Transverse colon (tissue), 4 donors: ENCODE measurements at regions not wholly inside any gene's neighbourhood (a gene's known extent, or its start where the extent isn't known, plus 50 kb on each side); places are given as distances from the start of the nearest gene placed in this dataset.

Experiments used
- DNase-seq: peaks from one replicate; pipeline ENCODE4 v3.0.0-alpha.2; 2019
- H3K27ac ChIP-seq, 4 donors: fragments of 200-600 bp; sonication (generic); 2 replicates each; pipeline ENCODE4 v1.5.1; 2016 to 2018; ENCODE audit warnings: inconsistent platforms in 4 of 4
- H3K27me3 ChIP-seq: fragments of 200-600 bp; sonication (generic); 2 replicates; pipeline ENCODE4 v1.5.1; 2017; ENCODE audit warnings: inconsistent platforms
- H3K36me3 ChIP-seq, 4 donors: fragments of 200-600 bp; sonication (generic); 2 replicates each; pipeline ENCODE4 v1.5.1; 2017 to 2019; ENCODE audit warnings: inconsistent platforms in 4 of 4
- H3K4me1 ChIP-seq, 4 donors: fragments of 200-600 bp; sonication (generic); 2 replicates each; pipeline ENCODE4 v1.5.1; 2017 to 2020; ENCODE audit warnings: inconsistent platforms in 4 of 4
- H3K4me3 ChIP-seq, 4 donors: fragments of 200-600 bp; sonication (generic); 1 replicate in 1 of 4; 2 replicates in 3 of 4; pipeline versions ENCODE4 v1.5.1 to v1.6.1; 2017 to 2019; ENCODE audit warnings: inconsistent platforms in 4 of 4
- H3K9me3 ChIP-seq, 2 donors: fragments of 200-600 bp; sonication (generic); 2 replicates each; pipeline ENCODE4 v1.5.1; 2017 to 2019; ENCODE audit warnings: inconsistent platforms in 2 of 2
- CTCF ChIP-seq, 5 experiments: fragments of 200-600 bp in 3 of 5; fragments of 450-650 bp in 2 of 5; sonication (generic) in 3 of 5; IDR thresholded peaks; 1 replicate in 2 of 5; 2 replicates in 3 of 5; pipeline ENCODE4 v1.5.1; 2016 to 2017; ENCODE audit warnings: antibody characterized with exemption in 5 of 5, inconsistent platforms in 3 of 5, mild to moderate bottlenecking in 2 of 5, moderate library complexity in 1 of 5
- EP300 ChIP-seq: sonication (generic); formaldehyde crosslinking; IDR thresholded peaks from one replicate; pipeline ENCODE4 v1.6.1; 2017; ENCODE audit warnings: antibody characterized with exemption, low read depth
- POLR2A ChIP-seq: fragments of 450-650 bp; IDR thresholded peaks from one replicate; pipeline ENCODE4 v1.6.1; 2016; ENCODE audit warnings: antibody characterized with exemption, mild to moderate bottlenecking, moderate library complexity
- POLR2AphosphoS5 ChIP-seq, 3 donors: sonication (generic); formaldehyde crosslinking; IDR thresholded peaks; one replicate each; pipeline ENCODE4 v1.6.1; 2016; ENCODE audit warnings: antibody characterized with exemption in 3 of 3
- WGBS, 2 donors: methylation state at CpG; one replicate each; pipeline ENCODE4 v1.1.5; 2018; ENCODE audit warnings: low coverage in 1 of 2; 5-methylcytosine and 5-hydroxymethylcytosine counted together
- in situ Hi-C, 4 donors: fragments of 200-750 bp; cut with MboI; loops; one replicate each; pipeline versions ENCODE4 v1.15.0 to v1.15.1; 2017; ENCODE audit warnings: low sequenced_read_pairs in 3 of 4, low pct_ligation_motif_present in 1 of 4, low pct_unique_long_range_greater_than_20kb in 1 of 4
- intact Hi-C: fragments of 100-400 bp; cut with DNase I; formaldehyde crosslinking; loops from one replicate; pipeline ENCODE4 v1.15.1; 2023; ENCODE audit warnings: low total_unique reads

GRCh38 chr10:29112827-29113615, 175.8 kb upstream of the LYZL1 start:
- no peaks in the 10 kb centered on the region for H3K4me1 ChIP-seq
- H3K27ac ChIP-seq, result no peak overlapping the region
- no peak for DNase-seq
- intact Hi-C loops, result no loop called here
- peaks cover 2 to 8% of the 10 kb centered on the region in 2 donors for H3K9me3 ChIP-seq
- no peak for TF ChIP-seq CTCF (IDR thresholded peaks at IDR 0.05)
- no peak for TF ChIP-seq POLR2AphosphoS5 (IDR thresholded peaks at IDR 0.05)
- TF ChIP-seq EP300, result no peak
- TF ChIP-seq POLR2A, result no peak
- no peak overlapping the region for H3K4me3 ChIP-seq
- in situ Hi-C loops, result no loop called here
- no peaks in the 10 kb centered on the region for H3K36me3 ChIP-seq
- 65 to 67% methylated on average over 9 to 13 of the region's 13 CpGs for WGBS, 2 donors
- H3K27me3 ChIP-seq, result no peaks in the 10 kb centered on the region

GRCh38 chr10:29113616-29113945, 175.3 kb upstream of the LYZL1 start:
- in situ Hi-C loops, result no loop called here
- Histone ChIP-seq H3K9me3 (peaks cover 4 to 12% of the 10 kb centered on the region in 2 donors), H3K36me3 (no peaks in the 10 kb centered on the region), H3K27ac (no peak overlapping the region), H3K4me1 (no peaks in the 10 kb centered on the region), H3K27me3 (no peaks in the 10 kb centered on the region), H3K4me3 (no peak overlapping the region)
- intact Hi-C loops, result no loop called here
- WGBS, 2 donors, result 0 to 74% methylated on average over 1 to 8 of the region's 8 CpGs
- TF ChIP-seq CTCF (IDR thresholded peaks at IDR 0.05), result no peak
- TF ChIP-seq POLR2A, result no peak
- no peak for TF ChIP-seq POLR2AphosphoS5 (IDR thresholded peaks at IDR 0.05)
- no peak for TF ChIP-seq EP300
- no peak for DNase-seq

- intact Hi-C loops (no loop called here), in situ Hi-C loops (no loop called here)
- DNase-seq, result no peak
- Histone ChIP-seq H3K4me3 (no peak overlapping the region), H3K36me3 (no peaks in the 10 kb centered on the region), H3K27me3 (no peaks in the 10 kb centered on the region), H3K4me1 (no peaks in the 10 kb centered on the region), H3K27ac (no peak overlapping the region), H3K9me3 (peaks cover 4 to 12% of the 10 kb centered on the region in 2 donors)
- TF ChIP-seq EP300 (no peak), POLR2A (no peak), CTCF (IDR thresholded peaks at IDR 0.05) (no peak), POLR2AphosphoS5 (IDR thresholded peaks at IDR 0.05) (no peak)
- 89 to 100% methylated on average over 3 to 7 of the region's 7 CpGs for WGBS, 2 donors
Measured at GRCh38 chr10:29114141-29114540, 174.7 kb upstream of the LYZL1 start.

- no peak for DNase-seq
- Histone ChIP-seq H3K36me3 (no peaks in the 10 kb centered on the region), H3K27ac (no peak overlapping the region), H3K27me3 (no peaks in the 10 kb centered on the region), H3K9me3 (peaks cover 4 to 12% of the 10 kb centered on the region in 2 donors), H3K4me3 (no peak overlapping the region), H3K4me1 (no peaks in the 10 kb centered on the region)
- in situ Hi-C loops (no loop called here), intact Hi-C loops (no loop called here)
- TF ChIP-seq EP300 (no peak), POLR2A (no peak), POLR2AphosphoS5 (IDR thresholded peaks at IDR 0.05) (no peak), CTCF (IDR thresholded peaks at IDR 0.05) (no peak)
Measured at GRCh38 chr10:29117781-29118180, 171.1 kb upstream of the LYZL1 start.
